A673 (cell line): ENCODE measurements at regions not wholly inside any gene's neighbourhood (a gene's known extent, or its start where the extent isn't known, plus 50 kb on each side); places are given as distances from the start of the nearest gene placed in this dataset.

Source experiments
- BruUV-seq: library from RNA; stranded (reverse); fragments of 400-500 nt; replicated peaks from 2 replicates; lab custom pipeline; 2021; lab: Mats Ljungman, UMichigan
- CTCF ChIA-PET: fragments of 300-600 bp; sonication (Branson Sonifier 250); formaldehyde crosslinking; loops from one replicate; lab custom pipeline; 2022; ENCODE audit warnings: antibody characterized with exemption; lab: Charles Lee
- POLR2A ChIA-PET: fragments of 300-600 bp; sonication (Branson Sonifier 250); formaldehyde crosslinking; loops from one replicate; lab custom pipeline; 2022; ENCODE audit warnings: antibody characterized with exemption; ENCODE audit not compliant: low non-redundant PET; lab: Charles Lee
- DNase-seq: peaks from one replicate; pipeline ENCODE4 v3.0.0-alpha.2; 2015; ENCODE audit warnings: low spot score
- H3K27ac ChIP-seq: fragments of 200-600 bp; sonication (generic); 2 replicates; pipeline ENCODE4 v1.5.1; 2016; ENCODE audit warnings: mixed run types, low read depth, mild to moderate bottlenecking, mixed read lengths, antibody characterized with exemption, low read length; ENCODE audit not compliant: poor library complexity, severe bottlenecking
- H3K27me3 ChIP-seq: fragments of 200-600 bp; sonication (generic); replicated peaks from 2 replicates; pipeline ENCODE4 v1.6.1; 2017; ENCODE audit warnings: mixed run types, low read depth, mild to moderate bottlenecking, mixed read lengths, antibody characterized with exemption, low read length; ENCODE audit not compliant: insufficient read depth, poor library complexity
- H3K36me3 ChIP-seq: fragments of 200-600 bp; sonication (generic); 2 replicates; pipeline ENCODE4 v1.6.1; 2016; ENCODE audit warnings: mixed run types, mild to moderate bottlenecking, mixed read lengths, antibody characterized with exemption, low read length; ENCODE audit not compliant: insufficient read depth, poor library complexity, severe bottlenecking
- H3K4me1 ChIP-seq: fragments of 200-600 bp; sonication (generic); 2 replicates; pipeline ENCODE4 v1.6.1; 2017; ENCODE audit warnings: mixed run types, mild to moderate bottlenecking, mixed read lengths, antibody characterized with exemption, low read length; ENCODE audit not compliant: insufficient read depth, poor library complexity, severe bottlenecking
- H3K4me3 ChIP-seq: fragments of 200-600 bp; sonication (generic); 2 replicates; pipeline ENCODE4 v1.5.1; 2016; ENCODE audit warnings: low read depth, mixed run types, mild to moderate bottlenecking, mixed read lengths, low read length; ENCODE audit not compliant: poor library complexity, severe bottlenecking
- H3K9me3 ChIP-seq: fragments of 200-600 bp; sonication (generic); 2 replicates; pipeline ENCODE4 v1.6.1; 2016; ENCODE audit warnings: mixed run types, low read depth, mild to moderate bottlenecking, mixed read lengths, antibody characterized with exemption, low read length; ENCODE audit not compliant: poor library complexity, severe bottlenecking
- EZH2 ChIP-seq: fragments of 200-600 bp; sonication (generic); IDR thresholded peaks from 2 replicates; pipeline ENCODE4 v1.6.1; 2017; ENCODE audit warnings: borderline replicate concordance, low read depth, mild to moderate bottlenecking, mixed read lengths, antibody characterized with exemption, low read length; ENCODE audit not compliant: poor library complexity, severe bottlenecking
- intact Hi-C: fragments of 100-400 bp; cut with micrococcal nuclease; formaldehyde crosslinking; loops from one replicate; pipeline ENCODE4 v1.10.0; 2022; ENCODE audit not compliant: unreplicated experiment
- TF ChIP-seq, protein P1 (sequence below): fragments of 300-800, 200-600 bp; sonication (generic); conservative IDR thresholded peaks from 2 replicates; pipeline ENCODE4 v1.5.1; 2017; ENCODE audit warnings: low read depth, mild to moderate bottlenecking, antibody characterized with exemption, low read length, moderate library complexity, mixed read lengths

GRCh38 chr6:1086446-1087153 lies 225.3 kb upstream of the FOXQ1 start:
- H3K4me3 ChIP-seq, result no peak overlapping the region
- intact Hi-C loops, result no loop called here
- BruUV-seq, result no TSS peak
- no peak overlapping the region for H3K27ac ChIP-seq
- ChIA-PET POLR2A (no interaction called here), CTCF (no interaction called here)
- no peaks in the 10 kb centered on the region for H3K27me3 ChIP-seq
- DNase-seq, result no peak
- no peak for TF ChIP-seq EZH2
- no peaks in the 10 kb centered on the region for H3K36me3 ChIP-seq
- H3K9me3 ChIP-seq, result no peaks in the 10 kb centered on the region
- H3K4me1 ChIP-seq, result no peaks in the 10 kb centered on the region

- POLR2A ChIA-PET, result no interaction called here
Measured at GRCh38 chr6:1082285-1082935, 229.5 kb upstream of the FOXQ1 start.

GRCh38 chr6:1081551-1082284 lies 230.2 kb upstream of the FOXQ1 start:
- no peaks in the 10 kb centered on the region for H3K27me3 ChIP-seq
- H3K4me1 ChIP-seq, result no peaks in the 10 kb centered on the region
- ChIA-PET CTCF (no interaction called here), POLR2A (no interaction called here)
- intact Hi-C loops, result no loop called here
- BruUV-seq, result no TSS peak
- H3K4me3 ChIP-seq, result no peak overlapping the region
- H3K27ac ChIP-seq, result no peak overlapping the region
- no peak for TF ChIP-seq EZH2
- TF ChIP-seq, protein P1, sequence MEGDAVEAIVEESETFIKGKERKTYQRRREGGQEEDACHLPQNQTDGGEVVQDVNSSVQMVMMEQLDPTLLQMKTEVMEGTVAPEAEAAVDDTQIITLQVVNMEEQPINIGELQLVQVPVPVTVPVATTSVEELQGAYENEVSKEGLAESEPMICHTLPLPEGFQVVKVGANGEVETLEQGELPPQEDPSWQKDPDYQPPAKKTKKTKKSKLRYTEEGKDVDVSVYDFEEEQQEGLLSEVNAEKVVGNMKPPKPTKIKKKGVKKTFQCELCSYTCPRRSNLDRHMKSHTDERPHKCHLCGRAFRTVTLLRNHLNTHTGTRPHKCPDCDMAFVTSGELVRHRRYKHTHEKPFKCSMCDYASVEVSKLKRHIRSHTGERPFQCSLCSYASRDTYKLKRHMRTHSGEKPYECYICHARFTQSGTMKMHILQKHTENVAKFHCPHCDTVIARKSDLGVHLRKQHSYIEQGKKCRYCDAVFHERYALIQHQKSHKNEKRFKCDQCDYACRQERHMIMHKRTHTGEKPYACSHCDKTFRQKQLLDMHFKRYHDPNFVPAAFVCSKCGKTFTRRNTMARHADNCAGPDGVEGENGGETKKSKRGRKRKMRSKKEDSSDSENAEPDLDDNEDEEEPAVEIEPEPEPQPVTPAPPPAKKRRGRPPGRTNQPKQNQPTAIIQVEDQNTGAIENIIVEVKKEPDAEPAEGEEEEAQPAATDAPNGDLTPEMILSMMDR, result no peak
- no peak for DNase-seq
- H3K36me3 ChIP-seq, result no peaks in the 10 kb centered on the region
- no peaks in the 10 kb centered on the region for H3K9me3 ChIP-seq

More at GRCh38 chr6:1082285-1082935, 229.5 kb upstream of the FOXQ1 start:
- intact Hi-C loops, result no loop called here
- Histone ChIP-seq H3K4me3 (no peak overlapping the region), H3K9me3 (no peaks in the 10 kb centered on the region), H3K4me1 (no peaks in the 10 kb centered on the region), H3K27ac (no peak overlapping the region), H3K36me3 (no peaks in the 10 kb centered on the region), H3K27me3 (no peaks in the 10 kb centered on the region)
- TF ChIP-seq EZH2, result no peak
- TF ChIP-seq, protein P1, result no peak
- no TSS peak for BruUV-seq
- DNase-seq, result no peak
- CTCF ChIA-PET, result no interaction called here
